ENCODE measurements at regions not wholly inside any gene's neighbourhood (a gene's known extent, or its start where the extent isn't known, plus 50 kb on each side); places are given as distances from the start of the nearest gene placed in this dataset.

GRCh38 chr6:14616656-14617055 is 499.1 kb downstream of the CD83 start:
- no peak for TF ChIP-seq POLR2A (IDR thresholded peaks at IDR 0.05)
- no peak for TF ChIP-seq POLR2AphosphoS5 (IDR thresholded peaks at IDR 0.05)
